Left lobe of liver (tissue), 2 donors: ENCODE measurements at regions not wholly inside any gene's neighbourhood (a gene's known extent, or its start where the extent isn't known, plus 50 kb on each side); places are given as distances from the start of the nearest gene placed in this dataset.
"Not testable (repeated sequence)": the region's sequence is repeated elsewhere in the genome, so short reads cannot be mapped to it uniquely, and the experiment has no call there.

Experiments
- ATAC-seq: fragments of 200-7000 bp; cut with Tn5 transposase; one replicate; pipeline ENCODE4 v1.9.1; 2020; ENCODE audit warnings: mild to moderate bottlenecking, moderate library complexity
- DNase-seq: peaks from one replicate; pipeline ENCODE4 v3.0.0-alpha.2; 2020; ENCODE audit warnings: low spot score
- donor health status: DM: no; HTN: no; CAD: no; lungs with moderate emphysema.
- donor health status: DM: no; HTN: yes; CAD: no.

- ATAC-seq (no peak), DNase-seq (no peak)
These were observed 160.3 kb upstream of the SLC28A3 start for GRCh38 chr9:84500826-84501225.

GRCh38 chr9:84501587-84501986 lies 161.0 kb upstream of the SLC28A3 start:
- DNase-seq = no peak
- ATAC-seq = no peak

GRCh38 chr9:84502066-84502465 lies 161.5 kb upstream of the SLC28A3 start:
- DNase-seq (no peak), ATAC-seq (no peak)

- ATAC-seq = no peak
- no peak for DNase-seq
These were observed 163.8 kb upstream of the SLC28A3 start for GRCh38 chr9:84504360-84504759.

- ATAC-seq = no peak
- no peak for DNase-seq
These were observed 157.9 kb upstream of the NTRK2 start for GRCh38 chr9:84511651-84512050.

- no peak for DNase-seq
- ATAC-seq = no peak
These were observed 157.0 kb upstream of the NTRK2 start for GRCh38 chr9:84512493-84512892.

GRCh38 chr9:84513473-84513872 lies 156.1 kb upstream of the NTRK2 start:
- ATAC-seq (peak; percentile 71), DNase-seq (no peak)

- ATAC-seq (no peak), DNase-seq (no peak)
These were observed 155.6 kb upstream of the NTRK2 start for GRCh38 chr9:84513979-84514378.

GRCh38 chr9:84514421-84514820 lies 155.1 kb upstream of the NTRK2 start:
- no peak for ATAC-seq
- no peak for DNase-seq

GRCh38 chr9:84517026-84517425 lies 152.5 kb upstream of the NTRK2 start:
- DNase-seq (no peak), ATAC-seq (no peak)

- ATAC-seq (no peak), DNase-seq (no peak)
These were observed 150.1 kb upstream of the NTRK2 start for GRCh38 chr9:84519413-84519812.

- no peak for DNase-seq
- no peak for ATAC-seq
These were observed 148.3 kb upstream of the NTRK2 start for GRCh38 chr9:84521208-84521607.

GRCh38 chr9:84526211-84526610 lies 143.3 kb upstream of the NTRK2 start:
- not testable (repeated sequence) for DNase-seq, ATAC-seq

- not testable (repeated sequence) for DNase-seq, ATAC-seq
These were observed 142.3 kb upstream of the NTRK2 start for GRCh38 chr9:84527060-84527720.

- DNase-seq, ATAC-seq: not testable (repeated sequence)
These were observed 133.6 kb upstream of the NTRK2 start for GRCh38 chr9:84535973-84536372.

GRCh38 chr9:84538879-84539278 lies 130.7 kb upstream of the NTRK2 start:
- no peak for ATAC-seq
- no peak for DNase-seq

- DNase-seq (no peak), ATAC-seq (no peak)
These were observed 127.0 kb upstream of the NTRK2 start for GRCh38 chr9:84542554-84542953.

- ATAC-seq = no peak
- no peak for DNase-seq
These were observed 115.4 kb upstream of the NTRK2 start for GRCh38 chr9:84554069-84554664.

GRCh38 chr9:84556556-84556955 lies 113.0 kb upstream of the NTRK2 start:
- DNase-seq (no peak), ATAC-seq (no peak)

GRCh38 chr9:84557751-84558150 lies 111.8 kb upstream of the NTRK2 start:
- DNase-seq (no peak), ATAC-seq (no peak)

GRCh38 chr9:84563691-84564090 lies 105.8 kb upstream of the NTRK2 start:
- no peak for DNase-seq
- ATAC-seq = no peak

- DNase-seq (no peak), ATAC-seq (no peak)
These were observed 101.7 kb upstream of the NTRK2 start for GRCh38 chr9:84567805-84568204.
